ENCODE measurements at regions not wholly inside any gene's neighbourhood (a gene's known extent, or its start where the extent isn't known, plus 50 kb on each side); places are given as distances from the start of the nearest gene placed in this dataset.
"Not testable (repeated sequence)": the region's sequence is repeated elsewhere in the genome, so short reads cannot be mapped to it uniquely, and the experiment has no call there.

- in situ Hi-C loops (cut with MboI; ENCODE audit: low sequenced_read_pairs); DNase-seq (ENCODE audit: low spot score in 2 of 2); H3K4me1 ChIP-seq: not testable (repeated sequence)
Observed at GRCh38 chr15:19995296-19995695, 546.3 kb downstream of the GOLGA6L6 start.

GRCh38 chr15:19992428-19992827 is 549.2 kb downstream of the GOLGA6L6 start:
- Histone ChIP-seq H3K36me3 (replicated peaks) (no peaks in the 10 kb centered on the region), H3K4me1 (no peaks in the 10 kb centered on the region), H3K4me3 (no peak overlapping the region), H3K27me3 (ENCODE audit: low read depth) (no peaks in the 10 kb centered on the region), H3K9me3 (no peaks in the 10 kb centered on the region)
- DNase-seq (ENCODE audit: low spot score in 2 of 2) = no peak
- in situ Hi-C loops (cut with MboI; ENCODE audit: low sequenced_read_pairs) = no loop called here

More at GRCh38 chr15:19995296-19995695, 546.3 kb downstream of the GOLGA6L6 start:
- H3K4me3 ChIP-seq; H3K9me3 ChIP-seq; H3K27me3 ChIP-seq (ENCODE audit: low read depth); H3K36me3 ChIP-seq (replicated peaks): not testable (repeated sequence)

- H3K9me3 ChIP-seq = no peaks in the 10 kb centered on the region
- in situ Hi-C loops (cut with MboI; ENCODE audit: low sequenced_read_pairs) = no loop called here
- no peak for DNase-seq (ENCODE audit: low spot score in 2 of 2)
- H3K4me1 ChIP-seq = no peaks in the 10 kb centered on the region
- H3K36me3 ChIP-seq (replicated peaks) = no peaks in the 10 kb centered on the region
- no peaks in the 10 kb centered on the region for H3K27me3 ChIP-seq (ENCODE audit: low read depth)
- no peak overlapping the region for H3K4me3 ChIP-seq
Observed at GRCh38 chr15:19988094-19988660, 553.4 kb downstream of the GOLGA6L6 start.

- Histone ChIP-seq H3K4me1 (no peaks in the 10 kb centered on the region), H3K9me3 (no peaks in the 10 kb centered on the region), H3K4me3 (no peak overlapping the region), H3K27me3 (ENCODE audit: low read depth) (no peaks in the 10 kb centered on the region), H3K36me3 (replicated peaks) (no peaks in the 10 kb centered on the region)
- DNase-seq (ENCODE audit: low spot score in 2 of 2) = peak in 1 of 2 experiments; percentile 12
- in situ Hi-C loops (cut with MboI; ENCODE audit: low sequenced_read_pairs) = no loop called here
Observed at GRCh38 chr15:19987389-19988048, 554.1 kb downstream of the GOLGA6L6 start.

- in situ Hi-C loops (cut with MboI; ENCODE audit: low sequenced_read_pairs) = no loop called here
- Histone ChIP-seq H3K4me3 (no peak overlapping the region), H3K9me3 (no peaks in the 10 kb centered on the region), H3K36me3 (replicated peaks) (no peaks in the 10 kb centered on the region), H3K4me1 (no peaks in the 10 kb centered on the region), H3K27me3 (ENCODE audit: low read depth) (no peaks in the 10 kb centered on the region)
- no peak for DNase-seq (ENCODE audit: low spot score in 2 of 2)
Observed at GRCh38 chr15:19984101-19984500, 557.5 kb downstream of the GOLGA6L6 start.

GRCh38 chr15:19974998-19975397 is 566.6 kb downstream of the GOLGA6L6 start:
- Histone ChIP-seq H3K4me3 (no peak overlapping the region), H3K9me3 (0 out of 2 replicates have a peak, but pooled peaks cover 3% of the 10 kb centered on the region), H3K27me3 (ENCODE audit: low read depth) (no peaks in the 10 kb centered on the region), H3K36me3 (replicated peaks) (no peaks in the 10 kb centered on the region), H3K4me1 (no peaks in the 10 kb centered on the region)
- DNase-seq (ENCODE audit: low spot score in 2 of 2) = no peak
- in situ Hi-C loops (cut with MboI; ENCODE audit: low sequenced_read_pairs) = no loop called here

- H3K36me3 ChIP-seq (replicated peaks) = no peaks in the 10 kb centered on the region
- no peak overlapping the region for H3K4me3 ChIP-seq
- no peaks in the 10 kb centered on the region for H3K4me1 ChIP-seq
- in situ Hi-C loops (cut with MboI; ENCODE audit: low sequenced_read_pairs) = no loop called here
- DNase-seq (ENCODE audit: low spot score in 2 of 2) = no peak
- H3K9me3 ChIP-seq = 0 out of 2 replicates have a peak, but pooled peaks cover 3% of the 10 kb centered on the region
- H3K27me3 ChIP-seq (ENCODE audit: low read depth) = no peaks in the 10 kb centered on the region
Observed at GRCh38 chr15:19973718-19974117, 567.9 kb downstream of the GOLGA6L6 start.

- H3K4me3 ChIP-seq; H3K9me3 ChIP-seq; H3K36me3 ChIP-seq (replicated peaks); H3K4me1 ChIP-seq; in situ Hi-C loops (cut with MboI; ENCODE audit: low sequenced_read_pairs); H3K27me3 ChIP-seq (ENCODE audit: low read depth); DNase-seq (ENCODE audit: low spot score in 2 of 2): not testable (repeated sequence)
Observed at GRCh38 chr15:19972582-19972981, 569.0 kb downstream of the GOLGA6L6 start.

- in situ Hi-C loops (cut with MboI; ENCODE audit: low sequenced_read_pairs); H3K4me3 ChIP-seq; DNase-seq (ENCODE audit: low spot score in 2 of 2); H3K27me3 ChIP-seq (ENCODE audit: low read depth); H3K4me1 ChIP-seq; H3K36me3 ChIP-seq (replicated peaks); H3K9me3 ChIP-seq: not testable (repeated sequence)
Observed at GRCh38 chr15:19965574-19965973, 576.0 kb downstream of the GOLGA6L6 start.

GRCh38 chr15:19964480-19964879 is 577.1 kb downstream of the GOLGA6L6 start:
- not testable (repeated sequence) for H3K36me3 ChIP-seq (replicated peaks)

GRCh38 chr15:19956124-19956796 is 585.3 kb downstream of the GOLGA6L6 start:
- Histone ChIP-seq H3K27me3 (ENCODE audit: low read depth) (no peaks in the 10 kb centered on the region), H3K4me1 (no peaks in the 10 kb centered on the region), H3K36me3 (replicated peaks) (no peaks in the 10 kb centered on the region), H3K9me3 (no peaks in the 10 kb centered on the region), H3K4me3 (no peak overlapping the region)
- in situ Hi-C loops (cut with MboI; ENCODE audit: low sequenced_read_pairs) = no loop called here
- DNase-seq (ENCODE audit: low spot score in 2 of 2) = no peak

More at GRCh38 chr15:19964480-19964879, 577.1 kb downstream of the GOLGA6L6 start:
- H3K27me3 ChIP-seq (ENCODE audit: low read depth); H3K4me1 ChIP-seq; DNase-seq (ENCODE audit: low spot score in 2 of 2); in situ Hi-C loops (cut with MboI; ENCODE audit: low sequenced_read_pairs); H3K9me3 ChIP-seq; H3K4me3 ChIP-seq: not testable (repeated sequence)

- Histone ChIP-seq H3K4me3 (no peak overlapping the region), H3K36me3 (replicated peaks) (no peaks in the 10 kb centered on the region), H3K9me3 (no peaks in the 10 kb centered on the region), H3K4me1 (no peaks in the 10 kb centered on the region), H3K27me3 (ENCODE audit: low read depth) (no peaks in the 10 kb centered on the region)
- in situ Hi-C loops (cut with MboI; ENCODE audit: low sequenced_read_pairs) = no loop called here
- no peak for DNase-seq (ENCODE audit: low spot score in 2 of 2)
Observed at GRCh38 chr15:19944261-19944888, 597.2 kb downstream of the GOLGA6L6 start.

- no peak for DNase-seq (ENCODE audit: low spot score in 2 of 2)
- in situ Hi-C loops (cut with MboI; ENCODE audit: low sequenced_read_pairs) = no loop called here
- Histone ChIP-seq H3K9me3 (no peaks in the 10 kb centered on the region), H3K4me3 (no peak overlapping the region), H3K4me1 (no peaks in the 10 kb centered on the region), H3K36me3 (replicated peaks) (no peaks in the 10 kb centered on the region), H3K27me3 (ENCODE audit: low read depth) (no peaks in the 10 kb centered on the region)
Observed at GRCh38 chr15:19943515-19943914, 598.1 kb downstream of the GOLGA6L6 start.

GRCh38 chr15:19903281-19903680 is 638.3 kb downstream of the GOLGA6L6 start:
- H3K4me3 ChIP-seq; H3K27me3 ChIP-seq (ENCODE audit: low read depth); H3K9me3 ChIP-seq; H3K36me3 ChIP-seq (replicated peaks); H3K4me1 ChIP-seq; DNase-seq (ENCODE audit: low spot score in 2 of 2); in situ Hi-C loops (cut with MboI; ENCODE audit: low sequenced_read_pairs): not testable (repeated sequence)
